ENCODE measurements at regions not wholly inside any gene's neighbourhood (a gene's known extent, or its start where the extent isn't known, plus 50 kb on each side); places are given as distances from the start of the nearest gene placed in this dataset.
A peak's percentile ranks its signal among the peaks of the same experiment; 100 is the strongest.

- no peak overlapping the region for H3K4me3 ChIP-seq (ENCODE audit: low read depth, low read length)
- no peak for TF ChIP-seq CTCF (IDR thresholded peaks at IDR 0.05; ENCODE audit: insufficient read depth, low read length)
- no peak for DNase-seq (ENCODE audit: low read depth)
Observed at GRCh38 chr5:122697191-122697590, 77.7 kb upstream of the SNX2 start.

- H3K4me3 ChIP-seq (ENCODE audit: low read depth, low read length) = no peak overlapping the region
- no peak for TF ChIP-seq CTCF (IDR thresholded peaks at IDR 0.05; ENCODE audit: insufficient read depth, low read length)
- DNase-seq (ENCODE audit: low read depth) = no peak
Observed at GRCh38 chr5:122699201-122699600, 75.7 kb upstream of the SNX2 start.

GRCh38 chr5:122701640-122702523, 73.0 kb upstream of the SNX2 start:
- no peak for TF ChIP-seq CTCF (IDR thresholded peaks at IDR 0.05; ENCODE audit: insufficient read depth, low read length)
- no peak for DNase-seq (ENCODE audit: low read depth)
- H3K4me3 ChIP-seq (ENCODE audit: low read depth, low read length) = no peak overlapping the region

GRCh38 chr5:122702524-122702875, 72.4 kb upstream of the SNX2 start:
- no peak for TF ChIP-seq CTCF (IDR thresholded peaks at IDR 0.05; ENCODE audit: insufficient read depth, low read length)
- no peak for DNase-seq (ENCODE audit: low read depth)

GRCh38 chr5:122703203-122703602, 71.7 kb upstream of the SNX2 start:
- DNase-seq (ENCODE audit: low read depth) = no peak
- no peak overlapping the region for H3K4me3 ChIP-seq (ENCODE audit: low read depth, low read length)
- TF ChIP-seq CTCF (IDR thresholded peaks at IDR 0.05; ENCODE audit: insufficient read depth, low read length) = no peak

More at GRCh38 chr5:122702524-122702875, 72.4 kb upstream of the SNX2 start:
- H3K4me3 ChIP-seq (ENCODE audit: low read depth, low read length) = no peak overlapping the region

- DNase-seq (ENCODE audit: low read depth) = peak; percentile 81
- TF ChIP-seq CTCF (IDR thresholded peaks at IDR 0.05; ENCODE audit: insufficient read depth, low read length) = peak; percentile 70
- H3K4me3 ChIP-seq (ENCODE audit: low read depth, low read length) = no peak overlapping the region
Observed at GRCh38 chr5:122704247-122705036, 70.4 kb upstream of the SNX2 start.

All from fibroblast of the aortic adventitia (primary cell).